DND-41 (cell line): ENCODE measurements at regions not wholly inside any gene's neighbourhood (a gene's known extent, or its start where the extent isn't known, plus 50 kb on each side); places are given as distances from the start of the nearest gene placed in this dataset.

Experiments used
- EZH2 ChIP-seq: IDR thresholded peaks from 3 replicates; pipeline ENCODE4 v1.6.1; 2012; ENCODE audit warnings: borderline replicate concordance, low read depth, mild to moderate bottlenecking, moderate library complexity, low read length, inconsistent platforms; ENCODE audit not compliant: severe bottlenecking
- TF ChIP-seq, protein P1 (sequence below): IDR thresholded peaks from 2 replicates; pipeline ENCODE4 v1.5.1; 2012; ENCODE audit warnings: borderline replicate concordance, low read length, moderate library complexity, mild to moderate bottlenecking; ENCODE audit not compliant: poor library complexity, severe bottlenecking; ENCODE audit errors: extremely low read depth

DNA sequence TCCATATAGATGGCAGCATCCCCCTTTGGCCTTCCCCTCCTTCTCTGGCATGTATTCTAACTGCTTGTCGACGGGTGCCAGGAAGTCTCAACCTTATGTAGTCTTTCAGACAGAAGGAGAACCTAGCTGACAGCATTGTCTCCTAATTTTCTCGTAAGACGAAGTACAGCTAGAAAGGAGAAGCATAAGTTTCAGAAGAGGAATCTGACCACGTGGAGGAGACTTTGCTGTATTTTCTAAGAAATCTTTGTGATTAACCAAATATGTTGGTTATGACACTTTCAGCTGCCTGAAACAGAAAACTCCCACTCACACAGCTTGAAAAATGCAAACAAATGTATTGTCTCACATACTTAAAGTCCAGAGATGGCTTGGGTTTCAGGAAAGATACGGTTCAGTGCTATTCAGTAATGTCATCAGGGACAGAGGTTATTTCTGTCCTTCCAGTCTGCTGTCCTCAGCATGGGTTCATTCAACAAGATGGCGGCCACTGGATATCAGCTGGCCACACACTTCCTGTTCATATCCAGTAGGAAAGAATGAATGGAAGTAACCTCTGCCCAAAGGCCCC, 109.5 kb upstream of the ZNF648 start:
- TF ChIP-seq, protein P1, sequence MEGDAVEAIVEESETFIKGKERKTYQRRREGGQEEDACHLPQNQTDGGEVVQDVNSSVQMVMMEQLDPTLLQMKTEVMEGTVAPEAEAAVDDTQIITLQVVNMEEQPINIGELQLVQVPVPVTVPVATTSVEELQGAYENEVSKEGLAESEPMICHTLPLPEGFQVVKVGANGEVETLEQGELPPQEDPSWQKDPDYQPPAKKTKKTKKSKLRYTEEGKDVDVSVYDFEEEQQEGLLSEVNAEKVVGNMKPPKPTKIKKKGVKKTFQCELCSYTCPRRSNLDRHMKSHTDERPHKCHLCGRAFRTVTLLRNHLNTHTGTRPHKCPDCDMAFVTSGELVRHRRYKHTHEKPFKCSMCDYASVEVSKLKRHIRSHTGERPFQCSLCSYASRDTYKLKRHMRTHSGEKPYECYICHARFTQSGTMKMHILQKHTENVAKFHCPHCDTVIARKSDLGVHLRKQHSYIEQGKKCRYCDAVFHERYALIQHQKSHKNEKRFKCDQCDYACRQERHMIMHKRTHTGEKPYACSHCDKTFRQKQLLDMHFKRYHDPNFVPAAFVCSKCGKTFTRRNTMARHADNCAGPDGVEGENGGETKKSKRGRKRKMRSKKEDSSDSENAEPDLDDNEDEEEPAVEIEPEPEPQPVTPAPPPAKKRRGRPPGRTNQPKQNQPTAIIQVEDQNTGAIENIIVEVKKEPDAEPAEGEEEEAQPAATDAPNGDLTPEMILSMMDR: no peak
- no peak for TF ChIP-seq EZH2
